Progenitor cell of endocrine pancreas (in vitro differentiated cells): ENCODE measurements at regions not wholly inside any gene's neighbourhood (a gene's known extent, or its start where the extent isn't known, plus 50 kb on each side); places are given as distances from the start of the nearest gene placed in this dataset.

Source experiments
- DNase-seq: peaks from one replicate; pipeline ENCODE4 v3.0.0; 2021; ENCODE audit warnings: low spot score; ENCODE audit not compliant: unreplicated experiment
- H3K27ac Mint-ChIP-seq: 2 replicates; pipeline ENCODE4 v1.8.0; 2021; ENCODE audit warnings: mild to moderate bottlenecking, moderate library complexity, mixed read lengths
- H3K27me3 Mint-ChIP-seq: 2 replicates; pipeline ENCODE4 v1.8.0; 2021; ENCODE audit warnings: mixed read lengths
- H3K36me3 Mint-ChIP-seq: 2 replicates; pipeline ENCODE4 v1.8.0; 2022; ENCODE audit warnings: mixed read lengths; ENCODE audit not compliant: insufficient read depth
- H3K4me1 Mint-ChIP-seq: 2 replicates; pipeline ENCODE4 v1.8.0; 2021; ENCODE audit warnings: low read depth, mixed read lengths
- H3K4me3 Mint-ChIP-seq: 2 replicates; pipeline ENCODE4 v1.8.0; 2021; ENCODE audit warnings: low read depth, mild to moderate bottlenecking, moderate library complexity, mixed read lengths
- H3K9me3 Mint-ChIP-seq: 2 replicates; pipeline ENCODE4 v1.8.0; 2021; ENCODE audit warnings: low read depth, mixed read lengths
- TF ChIP-seq, protein P1 (sequence below): fragments of 200-600 bp; sonication (generic); IDR thresholded peaks from one replicate; pipeline ENCODE4 v1.5.0; 2021; ENCODE audit warnings: antibody characterized with exemption, mild to moderate bottlenecking; ENCODE audit not compliant: unreplicated experiment

DNA sequence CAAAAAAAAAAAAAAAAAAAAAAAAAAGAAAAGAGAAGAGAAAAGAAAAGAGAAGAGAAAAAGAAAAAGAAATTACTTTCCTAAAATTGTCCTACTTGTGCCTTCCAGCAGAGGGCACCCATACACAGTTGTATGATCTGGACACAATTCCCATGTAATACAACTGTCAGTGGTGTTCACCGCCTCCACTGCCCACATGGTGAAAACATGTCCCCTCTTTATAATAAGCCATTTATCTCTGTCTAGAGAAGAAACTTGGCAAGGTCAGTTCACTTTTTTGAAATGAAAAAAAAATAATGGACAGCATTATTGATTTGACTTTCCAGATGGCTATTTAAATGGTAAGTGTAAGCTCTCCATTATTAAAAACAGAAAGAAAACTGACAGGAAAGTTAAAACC lies 459.4 kb downstream of the GBE1 start:
- Mint-ChIP-seq H3K4me3 (no peak overlapping the region), H3K4me1 (peaks cover 10% of the 10 kb centered on the region), H3K36me3 (no peaks in the 10 kb centered on the region), H3K9me3 (no peaks in the 10 kb centered on the region), H3K27me3 (peaks cover 5% of the 10 kb centered on the region), H3K27ac (no peak overlapping the region)
- peak; percentile 24 for DNase-seq
- TF ChIP-seq, protein P1, sequence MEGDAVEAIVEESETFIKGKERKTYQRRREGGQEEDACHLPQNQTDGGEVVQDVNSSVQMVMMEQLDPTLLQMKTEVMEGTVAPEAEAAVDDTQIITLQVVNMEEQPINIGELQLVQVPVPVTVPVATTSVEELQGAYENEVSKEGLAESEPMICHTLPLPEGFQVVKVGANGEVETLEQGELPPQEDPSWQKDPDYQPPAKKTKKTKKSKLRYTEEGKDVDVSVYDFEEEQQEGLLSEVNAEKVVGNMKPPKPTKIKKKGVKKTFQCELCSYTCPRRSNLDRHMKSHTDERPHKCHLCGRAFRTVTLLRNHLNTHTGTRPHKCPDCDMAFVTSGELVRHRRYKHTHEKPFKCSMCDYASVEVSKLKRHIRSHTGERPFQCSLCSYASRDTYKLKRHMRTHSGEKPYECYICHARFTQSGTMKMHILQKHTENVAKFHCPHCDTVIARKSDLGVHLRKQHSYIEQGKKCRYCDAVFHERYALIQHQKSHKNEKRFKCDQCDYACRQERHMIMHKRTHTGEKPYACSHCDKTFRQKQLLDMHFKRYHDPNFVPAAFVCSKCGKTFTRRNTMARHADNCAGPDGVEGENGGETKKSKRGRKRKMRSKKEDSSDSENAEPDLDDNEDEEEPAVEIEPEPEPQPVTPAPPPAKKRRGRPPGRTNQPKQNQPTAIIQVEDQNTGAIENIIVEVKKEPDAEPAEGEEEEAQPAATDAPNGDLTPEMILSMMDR: peak; percentile 76

DNA sequence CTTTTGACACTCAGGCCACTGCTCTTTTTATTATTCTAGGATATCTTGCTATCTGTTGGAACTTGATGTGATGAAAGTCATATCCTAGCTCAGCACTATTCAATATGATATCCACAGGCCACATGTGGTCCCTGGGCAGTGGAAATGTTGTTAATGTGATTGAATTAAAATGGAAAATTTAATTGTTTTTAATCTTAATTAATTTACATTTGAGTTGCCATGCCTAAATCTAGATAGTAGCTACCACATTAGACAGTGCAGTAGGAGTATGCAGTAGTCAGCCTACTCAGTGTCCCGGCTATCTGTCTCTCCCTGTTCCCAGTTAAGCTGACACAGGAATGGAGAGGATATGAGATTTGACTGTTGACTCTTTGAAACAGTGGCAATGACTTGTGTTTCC lies 460.2 kb downstream of the GBE1 start:
- H3K27ac Mint-ChIP-seq: no peak overlapping the region
- peaks cover 5% of the 10 kb centered on the region for H3K27me3 Mint-ChIP-seq
- H3K4me3 Mint-ChIP-seq: no peak overlapping the region
- DNase-seq: no peak
- H3K9me3 Mint-ChIP-seq: no peaks in the 10 kb centered on the region
- peaks cover 10% of the 10 kb centered on the region for H3K4me1 Mint-ChIP-seq
- no peaks in the 10 kb centered on the region for H3K36me3 Mint-ChIP-seq
- TF ChIP-seq, protein P1: no peak

DNA sequence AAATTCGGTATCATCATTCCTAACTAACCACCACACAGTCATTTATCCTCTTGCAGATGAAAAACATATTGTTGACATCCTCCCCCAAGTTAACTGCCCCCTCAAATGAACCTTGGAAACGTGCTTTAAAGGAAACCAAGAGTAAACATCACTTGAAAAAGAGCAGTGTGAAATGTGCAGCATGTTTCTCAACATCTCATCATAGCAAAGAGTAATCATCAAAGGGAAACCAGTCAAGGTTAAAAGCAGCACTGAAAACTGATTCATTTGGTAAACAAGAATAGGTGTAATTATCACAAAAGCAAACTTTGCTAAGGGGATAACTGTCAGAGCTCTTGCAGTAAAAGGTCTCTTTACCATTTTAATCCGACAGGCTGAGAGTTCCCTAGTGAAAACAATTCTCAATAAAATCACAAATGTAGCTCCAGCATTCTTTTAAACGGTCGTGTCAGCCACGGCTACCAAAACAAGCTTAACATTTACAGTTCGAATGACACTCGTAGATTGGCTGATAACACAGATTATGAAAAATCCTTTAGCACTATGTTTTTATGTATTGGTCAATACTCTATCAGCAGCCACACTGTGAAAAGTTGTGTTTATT lies 461.0 kb downstream of the GBE1 start:
- Mint-ChIP-seq H3K4me3 (no peak overlapping the region), H3K27ac (peak overlapping the region; percentile 0), H3K36me3 (no peaks in the 10 kb centered on the region), H3K4me1 (peaks cover 10% of the 10 kb centered on the region), H3K27me3 (peaks cover 5% of the 10 kb centered on the region), H3K9me3 (no peaks in the 10 kb centered on the region)
- TF ChIP-seq, protein P1: no peak
- DNase-seq: no peak

DNA sequence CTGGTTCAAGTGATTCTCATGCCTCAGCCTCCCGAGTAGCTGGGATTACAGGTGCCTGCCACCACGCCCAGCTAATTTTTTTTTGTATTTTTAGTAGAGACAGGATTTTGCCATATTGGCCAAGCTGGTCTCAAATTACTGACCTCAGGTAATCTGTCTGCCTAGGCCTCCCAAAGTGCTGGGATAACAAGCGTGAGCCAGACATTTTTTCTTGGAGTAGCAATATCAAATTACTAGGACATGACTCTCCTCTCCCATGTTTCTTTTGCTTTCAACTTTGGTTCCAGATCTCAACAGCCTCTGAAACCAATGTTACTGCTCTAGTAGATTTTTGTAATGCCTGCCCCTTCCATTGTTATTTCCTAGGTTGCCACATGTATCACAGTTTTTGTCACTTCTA lies 462.0 kb downstream of the GBE1 start:
- Mint-ChIP-seq H3K4me3 (no peak overlapping the region), H3K36me3 (no peaks in the 10 kb centered on the region), H3K27me3 (peaks cover 5% of the 10 kb centered on the region), H3K9me3 (no peaks in the 10 kb centered on the region), H3K4me1 (peaks cover 10% of the 10 kb centered on the region), H3K27ac (no peak overlapping the region)
- no peak for DNase-seq
- TF ChIP-seq, protein P1: no peak

DNA sequence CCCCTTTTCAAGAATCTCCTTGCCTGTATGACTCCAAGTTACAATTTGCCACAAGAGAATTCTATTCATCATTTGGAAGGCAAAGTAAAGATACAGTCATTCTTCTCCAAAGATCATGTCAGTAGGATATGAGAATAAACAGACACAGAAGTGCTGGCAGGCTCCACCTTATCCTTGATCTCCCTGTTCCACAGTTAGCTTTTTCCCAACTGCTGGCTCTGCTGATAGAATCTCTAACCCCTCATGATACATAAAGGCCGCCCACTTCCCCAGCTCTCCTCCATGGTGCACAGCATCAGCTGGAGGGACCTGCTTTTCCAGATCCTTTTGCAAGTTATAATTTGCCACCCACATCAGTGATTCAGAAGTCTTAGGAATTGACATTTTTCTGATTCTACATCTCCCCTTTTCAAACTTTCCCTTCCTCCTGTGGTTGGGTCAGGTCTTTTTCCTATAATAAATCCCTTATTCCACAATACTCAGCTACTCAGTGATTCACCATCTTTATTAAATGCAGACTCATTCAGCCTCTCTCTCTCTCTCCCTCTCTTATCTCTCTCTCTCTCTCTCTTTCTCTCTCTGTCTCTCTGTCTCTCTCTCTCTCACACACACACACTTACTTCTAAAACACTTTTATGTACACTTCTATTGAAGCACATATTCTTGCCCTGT lies 465.4 kb downstream of the GBE1 start:
- no peak overlapping the region for H3K4me3 Mint-ChIP-seq
- H3K27ac Mint-ChIP-seq: no peak overlapping the region
- H3K27me3 Mint-ChIP-seq: peaks cover 10% of the 10 kb centered on the region
- peaks cover 14% of the 10 kb centered on the region for H3K4me1 Mint-ChIP-seq
- H3K36me3 Mint-ChIP-seq: no peaks in the 10 kb centered on the region
- no peaks in the 10 kb centered on the region for H3K9me3 Mint-ChIP-seq
- no peak for DNase-seq
- TF ChIP-seq, protein P1: no peak
